ENCODE measurements at regions not wholly inside any gene's neighbourhood (a gene's known extent, or its start where the extent isn't known, plus 50 kb on each side); places are given as distances from the start of the nearest gene placed in this dataset.

DNA sequence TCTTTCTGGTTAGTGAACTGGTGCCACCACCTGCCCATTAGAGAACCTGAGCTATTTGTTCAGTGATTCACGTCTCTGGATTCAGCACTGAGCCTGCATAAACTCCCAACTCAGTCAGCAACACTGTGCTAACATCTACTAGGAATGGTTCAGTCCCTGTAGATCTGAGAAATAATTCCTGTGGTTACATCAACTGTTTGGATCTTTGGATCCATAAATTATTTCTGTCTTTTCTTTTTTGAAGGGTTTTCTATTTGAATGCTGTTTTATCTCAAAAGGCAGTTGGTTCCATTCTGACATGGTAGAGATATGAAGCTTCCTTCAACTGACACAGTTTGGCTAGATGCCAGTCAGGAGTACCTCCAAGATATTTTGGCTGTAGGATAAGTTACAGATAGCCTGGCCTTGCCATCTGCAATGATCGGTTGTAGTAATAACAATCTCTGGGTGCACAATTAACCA lies 125.9 kb downstream of the TRMT11 start (continued):
- TF ChIP-seq RBBP5 (IDR thresholded peaks at IDR 0.05; ENCODE audit: borderline replicate concordance, insufficient read depth, low read length, poor library complexity, severe bottlenecking) (no peak), BACH1 (tag; IDR thresholded peaks at IDR 0.05) (no peak), HDAC2 (IDR thresholded peaks at IDR 0.05) (peak; percentile 90), CC2D1A (IDR thresholded peaks at IDR 0.05) (peak; percentile 95), ZFP91 (CRISPR knock-in tag; IDR thresholded peaks at IDR 0.05) (no peak), GATAD2A (IDR thresholded peaks at IDR 0.05) (peak; percentile 89), HOXB6 (CRISPR knock-in tag; IDR thresholded peaks at IDR 0.05; ENCODE audit: borderline replicate concordance) (no peak), ZHX1 (conservative IDR thresholded peaks at IDR 0.05; ENCODE audit: low read length) (no peak), BRCA1 (IDR thresholded peaks at IDR 0.05) (no peak), BRCA1 (CRISPR knock-in tag; IDR thresholded peaks at IDR 0.05) (no peak), REST (IDR thresholded peaks at IDR 0.05; ENCODE audit: borderline replicate concordance) (peak; percentile 48; the same call in 1 of the 2 replicates), REST (CRISPR knock-in tag; IDR thresholded peaks at IDR 0.05; ENCODE audit: low read depth) (no peak), SAP30 (IDR thresholded peaks at IDR 0.05; ENCODE audit: borderline replicate concordance, insufficient read depth, low read depth, low read length, poor library complexity, severe bottlenecking) (no peak)
- TF ChIP-seq, protein P1, sequence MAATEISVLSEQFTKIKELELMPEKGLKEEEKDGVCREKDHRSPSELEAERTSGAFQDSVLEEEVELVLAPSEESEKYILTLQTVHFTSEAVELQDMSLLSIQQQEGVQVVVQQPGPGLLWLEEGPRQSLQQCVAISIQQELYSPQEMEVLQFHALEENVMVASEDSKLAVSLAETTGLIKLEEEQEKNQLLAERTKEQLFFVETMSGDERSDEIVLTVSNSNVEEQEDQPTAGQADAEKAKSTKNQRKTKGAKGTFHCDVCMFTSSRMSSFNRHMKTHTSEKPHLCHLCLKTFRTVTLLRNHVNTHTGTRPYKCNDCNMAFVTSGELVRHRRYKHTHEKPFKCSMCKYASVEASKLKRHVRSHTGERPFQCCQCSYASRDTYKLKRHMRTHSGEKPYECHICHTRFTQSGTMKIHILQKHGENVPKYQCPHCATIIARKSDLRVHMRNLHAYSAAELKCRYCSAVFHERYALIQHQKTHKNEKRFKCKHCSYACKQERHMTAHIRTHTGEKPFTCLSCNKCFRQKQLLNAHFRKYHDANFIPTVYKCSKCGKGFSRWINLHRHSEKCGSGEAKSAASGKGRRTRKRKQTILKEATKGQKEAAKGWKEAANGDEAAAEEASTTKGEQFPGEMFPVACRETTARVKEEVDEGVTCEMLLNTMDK (IDR thresholded peaks at IDR 0.05; ENCODE audit: borderline replicate concordance, insufficient read depth, low read depth, low read length, poor library complexity, severe bottlenecking): no peak
